GM12872 (cell line): ENCODE measurements at regions not wholly inside any gene's neighbourhood (a gene's known extent, or its start where the extent isn't known, plus 50 kb on each side); places are given as distances from the start of the nearest gene placed in this dataset.

Experiments
- CTCF ChIP-seq: IDR thresholded peaks from 3 replicates; pipeline ENCODE4 v1.5.1; 2011; ENCODE audit warnings: low read depth, mild to moderate bottlenecking, low read length, moderate library complexity; ENCODE audit not compliant: insufficient read depth

DNA sequence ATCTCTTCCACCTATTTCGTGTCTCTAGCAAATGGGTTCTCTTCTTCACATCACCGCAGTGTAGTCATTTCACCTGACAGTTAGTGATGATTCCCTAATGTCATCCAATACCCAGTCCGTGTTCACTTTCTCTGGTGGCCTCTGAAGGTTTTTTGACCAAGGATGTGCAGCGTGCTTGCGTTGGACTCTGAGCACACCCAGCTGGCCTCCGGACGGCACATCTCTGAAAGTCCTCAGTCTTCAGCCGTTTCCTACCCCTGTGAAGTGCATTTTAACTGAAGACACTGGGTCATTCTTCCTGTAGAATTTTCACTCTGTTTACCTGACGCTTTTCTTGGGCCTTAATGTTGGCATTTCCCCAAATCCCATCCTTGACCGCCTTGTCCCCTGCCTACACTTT lies 98.7 kb downstream of the ERMARD start:
- no peak for TF ChIP-seq CTCF

GRCh38 chr6:169849396-169849795 lies 98.0 kb downstream of the ERMARD start:
- no peak for TF ChIP-seq CTCF

GRCh38 chr6:169848946-169849345 lies 97.5 kb downstream of the ERMARD start:
- TF ChIP-seq CTCF: no peak

DNA sequence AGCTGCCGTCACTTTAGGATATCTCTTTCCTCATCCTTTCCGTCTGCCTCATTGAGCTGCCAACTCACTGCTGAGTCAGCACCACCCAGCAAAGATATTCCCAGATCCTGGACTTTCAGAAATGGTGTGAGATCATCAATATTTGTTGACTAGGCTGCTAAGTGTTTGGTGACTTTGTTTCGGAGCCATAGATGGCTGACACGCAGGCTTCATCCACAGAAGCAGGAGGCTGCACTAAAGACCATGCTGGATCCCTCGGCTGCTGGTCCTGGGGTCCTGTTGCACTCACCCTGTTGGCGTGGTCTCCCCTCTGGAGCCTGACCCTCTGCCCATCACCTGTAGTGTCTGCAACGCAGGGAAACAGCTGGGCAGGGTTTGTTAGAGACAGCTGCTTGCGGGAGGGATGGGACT lies 96.5 kb downstream of the ERMARD start:
- no peak for TF ChIP-seq CTCF

DNA sequence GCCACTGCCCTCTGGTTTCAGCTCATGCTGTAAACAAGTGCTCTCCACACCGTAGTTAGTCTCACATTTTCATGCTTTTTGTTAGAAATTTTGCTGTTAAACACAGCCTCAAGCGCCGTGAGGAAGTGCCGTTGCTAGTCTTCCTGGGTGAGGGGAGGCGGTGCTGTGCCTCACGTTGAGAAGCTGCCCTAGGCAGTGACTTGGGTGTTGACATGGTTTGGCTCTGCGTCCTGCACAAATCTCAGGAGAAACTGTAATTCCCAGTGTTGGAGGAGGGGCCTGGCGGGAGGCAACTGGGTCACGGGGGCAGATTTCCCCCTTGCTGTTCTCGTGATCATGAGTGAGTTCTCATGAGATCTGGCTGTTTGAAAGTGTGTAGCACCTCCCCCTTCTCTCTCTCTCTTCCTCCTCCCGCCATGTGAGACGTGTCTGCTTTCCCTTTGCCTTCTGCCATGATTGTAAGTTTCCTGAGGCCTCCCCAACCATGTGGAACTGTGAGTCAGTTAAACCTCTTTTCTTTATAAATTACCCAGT lies 95.8 kb downstream of the ERMARD start:
- TF ChIP-seq CTCF: no peak

DNA sequence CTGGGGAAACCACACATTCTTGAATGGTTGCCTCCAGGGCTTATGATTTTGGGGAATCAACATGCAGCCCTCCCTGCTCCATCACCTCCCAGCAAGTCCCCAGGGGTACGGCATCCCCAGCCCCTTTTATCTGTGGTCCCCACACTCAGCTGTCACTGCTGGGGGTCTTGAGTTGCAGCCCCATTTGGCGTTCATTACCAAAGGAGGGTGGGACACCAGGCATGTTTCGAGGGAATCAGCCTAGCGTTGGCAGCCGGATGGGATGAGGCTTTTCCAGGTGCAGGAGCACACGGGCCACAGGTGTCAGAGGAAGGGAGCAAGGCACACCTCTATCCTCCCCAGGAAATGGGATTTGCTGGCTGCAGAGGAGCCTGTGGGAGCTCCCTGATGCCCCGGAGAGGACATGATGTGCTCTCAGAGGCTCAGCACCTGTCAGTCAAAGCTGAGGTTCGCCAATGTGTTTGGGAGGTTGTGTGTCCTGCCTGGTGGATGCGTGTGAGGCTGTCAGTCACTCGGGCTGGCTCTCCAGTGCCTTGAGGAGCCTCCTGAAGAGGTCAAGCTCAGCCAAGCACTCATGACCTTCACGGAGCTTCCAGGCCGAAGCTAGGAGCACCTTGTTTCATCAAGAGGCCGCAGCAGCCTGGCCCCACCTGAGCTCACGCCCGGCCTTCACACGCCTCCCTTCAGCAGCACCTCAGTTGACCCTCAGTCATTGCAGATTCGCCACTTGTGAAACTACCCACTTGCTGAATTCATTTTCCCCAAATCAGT lies 95.0 kb downstream of the ERMARD start:
- no peak for TF ChIP-seq CTCF

DNA sequence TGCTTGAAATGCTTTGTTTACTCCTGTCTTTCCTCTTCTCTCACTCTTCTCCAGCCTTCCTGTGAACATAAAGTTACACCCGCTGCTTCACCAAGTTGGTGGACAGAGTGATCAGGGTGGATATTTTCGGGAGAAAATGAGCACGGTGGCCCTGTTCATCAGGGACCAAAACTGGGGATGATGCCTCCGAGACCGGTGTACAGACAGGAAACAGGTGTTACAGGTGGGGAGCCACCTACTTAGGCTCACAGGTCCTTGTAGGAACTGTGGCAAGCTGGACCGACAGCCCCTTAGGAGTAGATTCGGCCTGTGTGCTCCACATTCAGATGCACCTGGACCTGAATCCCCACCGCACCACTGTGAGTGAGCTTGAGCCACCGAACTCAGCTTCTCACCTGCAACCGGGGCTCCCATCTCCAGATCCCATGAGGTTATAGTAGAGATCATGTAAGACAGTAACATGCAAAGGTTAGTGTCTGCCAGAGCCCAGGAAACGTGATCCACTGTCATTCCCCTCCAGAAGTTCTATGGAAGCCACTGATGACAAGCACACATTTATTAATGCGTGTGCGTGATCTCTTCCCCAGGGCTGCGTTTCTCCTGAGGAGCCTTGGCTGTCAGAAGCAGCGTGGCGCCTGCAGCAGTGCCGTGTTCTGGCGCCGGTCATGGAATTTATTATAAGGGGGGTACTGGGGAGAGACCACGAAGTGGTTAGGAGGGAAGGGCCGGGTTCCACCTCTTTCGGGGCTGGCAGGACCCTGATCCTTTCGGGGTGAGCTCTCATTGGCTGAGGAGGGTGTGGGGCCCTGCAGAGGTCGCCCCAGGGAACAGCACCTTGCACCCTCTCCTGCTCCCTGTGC lies 94.2 kb downstream of the ERMARD start:
- TF ChIP-seq CTCF: no peak
